ENCODE measurements at regions not wholly inside any gene's neighbourhood (a gene's known extent, or its start where the extent isn't known, plus 50 kb on each side); places are given as distances from the start of the nearest gene placed in this dataset.

GRCh38 chr7:54159088-54159487, 383.1 kb upstream of the VSTM2A start:
- DNase-seq: no peak
- H3K4me3 ChIP-seq: no peak overlapping the region
- intact Hi-C loops (cut with DNase I; ENCODE audit: low total_unique reads) (no loop called here), in situ Hi-C loops (cut with MboI; ENCODE audit: low pct_ligation_motif_present in 1 of 4, low pct_unique_long_range_greater_than_20kb in 1 of 4, low sequenced_read_pairs in 3 of 4) (no loop called here)
- H3K4me1 ChIP-seq: no peaks in the 10 kb centered on the region
- no peak for TF ChIP-seq POLR2AphosphoS5 (IDR thresholded peaks at IDR 0.05)
- WGBS, 2 donors (ENCODE audit: low coverage in 1 of 2): 66% methylated on average over 2 of the region's 2 CpGs
- H3K9me3 ChIP-seq: no peaks in the 10 kb centered on the region
- no peaks in the 10 kb centered on the region for H3K36me3 ChIP-seq
- H3K27ac ChIP-seq: no peak overlapping the region
- no peaks in the 10 kb centered on the region for H3K27me3 ChIP-seq

GRCh38 chr7:54161621-54162020, 380.6 kb upstream of the VSTM2A start:
- H3K4me3 ChIP-seq: no peak overlapping the region
- 92% methylated on average over 4 of the region's 4 CpGs; no CpG with 5 or more reads in 1 of the 2 donors for WGBS, 2 donors (ENCODE audit: low coverage in 1 of 2)
- in situ Hi-C loops (cut with MboI; ENCODE audit: low pct_ligation_motif_present in 1 of 4, low pct_unique_long_range_greater_than_20kb in 1 of 4, low sequenced_read_pairs in 3 of 4): no loop called here

GRCh38 chr7:54166419-54166818, 375.8 kb upstream of the VSTM2A start:
- Histone ChIP-seq H3K27me3 (no peaks in the 10 kb centered on the region), H3K9me3 (no peaks in the 10 kb centered on the region), H3K4me3 (no peak overlapping the region), H3K36me3 (no peaks in the 10 kb centered on the region), H3K27ac (no peak overlapping the region), H3K4me1 (no peaks in the 10 kb centered on the region)
- TF ChIP-seq CTCF (IDR thresholded peaks at IDR 0.05) (no peak), POLR2AphosphoS5 (IDR thresholded peaks at IDR 0.05) (no peak), POLR2A (IDR thresholded peaks at IDR 0.05) (no peak), EP300 (IDR thresholded peaks at IDR 0.05; ENCODE audit: low read depth) (no peak)
- DNase-seq: no peak
- in situ Hi-C loops (cut with MboI; ENCODE audit: low pct_ligation_motif_present in 1 of 4, low pct_unique_long_range_greater_than_20kb in 1 of 4, low sequenced_read_pairs in 3 of 4) (no loop called here), intact Hi-C loops (cut with DNase I; ENCODE audit: low total_unique reads) (no loop called here)
- 52 to 76% methylated on average over 4 of the region's 4 CpGs for WGBS, 2 donors (ENCODE audit: low coverage in 1 of 2)

More at GRCh38 chr7:54161621-54162020, 380.6 kb upstream of the VSTM2A start:
- no peaks in the 10 kb centered on the region for H3K9me3 ChIP-seq
- H3K36me3 ChIP-seq: no peaks in the 10 kb centered on the region
- H3K27ac ChIP-seq: no peak overlapping the region
- H3K27me3 ChIP-seq: no peaks in the 10 kb centered on the region
- H3K4me1 ChIP-seq: no peaks in the 10 kb centered on the region
- intact Hi-C loops (cut with DNase I; ENCODE audit: low total_unique reads): no loop called here
- no peak for DNase-seq
- TF ChIP-seq POLR2A (IDR thresholded peaks at IDR 0.05) (no peak), CTCF (IDR thresholded peaks at IDR 0.05) (no peak), EP300 (IDR thresholded peaks at IDR 0.05; ENCODE audit: low read depth) (no peak), POLR2AphosphoS5 (IDR thresholded peaks at IDR 0.05) (no peak)

- Histone ChIP-seq H3K9me3 (no peaks in the 10 kb centered on the region), H3K4me1 (no peaks in the 10 kb centered on the region), H3K27ac (no peak overlapping the region), H3K4me3 (no peak overlapping the region), H3K27me3 (no peaks in the 10 kb centered on the region), H3K36me3 (no peaks in the 10 kb centered on the region)
- in situ Hi-C loops (cut with MboI; ENCODE audit: low pct_ligation_motif_present in 1 of 4, low pct_unique_long_range_greater_than_20kb in 1 of 4, low sequenced_read_pairs in 3 of 4): no loop called here
- intact Hi-C loops (cut with DNase I; ENCODE audit: low total_unique reads): no loop called here
- WGBS, 2 donors (ENCODE audit: low coverage in 1 of 2): 60 to 64% methylated on average over 3 of the region's 3 CpGs
- TF ChIP-seq POLR2AphosphoS5 (IDR thresholded peaks at IDR 0.05) (no peak), EP300 (IDR thresholded peaks at IDR 0.05; ENCODE audit: low read depth) (no peak), POLR2A (IDR thresholded peaks at IDR 0.05) (no peak), CTCF (IDR thresholded peaks at IDR 0.05) (no peak)
- no peak for DNase-seq
Observed at GRCh38 chr7:54179321-54180029, 362.7 kb upstream of the VSTM2A start.

GRCh38 chr7:54180796-54181195, 361.4 kb upstream of the VSTM2A start:
- Histone ChIP-seq H3K27ac (no peak overlapping the region), H3K27me3 (no peaks in the 10 kb centered on the region), H3K36me3 (no peaks in the 10 kb centered on the region), H3K4me1 (no peaks in the 10 kb centered on the region), H3K4me3 (no peak overlapping the region), H3K9me3 (no peaks in the 10 kb centered on the region)
- intact Hi-C loops (cut with DNase I; ENCODE audit: low total_unique reads) (no loop called here), in situ Hi-C loops (cut with MboI; ENCODE audit: low pct_ligation_motif_present in 1 of 4, low pct_unique_long_range_greater_than_20kb in 1 of 4, low sequenced_read_pairs in 3 of 4) (no loop called here)
- TF ChIP-seq POLR2AphosphoS5 (IDR thresholded peaks at IDR 0.05): no peak
- TF ChIP-seq POLR2A (IDR thresholded peaks at IDR 0.05): no peak
- TF ChIP-seq CTCF (IDR thresholded peaks at IDR 0.05): no peak
- TF ChIP-seq EP300 (IDR thresholded peaks at IDR 0.05; ENCODE audit: low read depth): no peak
- DNase-seq: no peak
- 59% methylated on average over 2 of the region's 2 CpGs; no CpG with 5 or more reads in 1 of the 2 donors for WGBS, 2 donors (ENCODE audit: low coverage in 1 of 2)
